Endodermal cell (in vitro differentiated cells): ENCODE measurements at regions not wholly inside any gene's neighbourhood (a gene's known extent, or its start where the extent isn't known, plus 50 kb on each side); places are given as distances from the start of the nearest gene placed in this dataset.

Experiments used
- DNase-seq: peaks from one replicate; pipeline ENCODE4 v3.0.0-alpha.2; 2017
- H3K27ac ChIP-seq: 2 replicates; pipeline ENCODE4 v1.5.1; 2013; ENCODE audit warnings: mild to moderate bottlenecking, low read depth, low read length, moderate library complexity
- H3K27me3 ChIP-seq: 2 replicates; pipeline ENCODE4 v1.6.1; 2013; ENCODE audit warnings: mild to moderate bottlenecking, low read length, moderate library complexity; ENCODE audit not compliant: insufficient read depth, control insufficient read depth, poor library complexity, severe bottlenecking
- H3K36me3 ChIP-seq: 2 replicates; pipeline ENCODE4 v1.7.0; 2013; ENCODE audit warnings: mild to moderate bottlenecking, low read length, moderate library complexity; ENCODE audit not compliant: control insufficient read depth, insufficient read depth
- H3K4me1 ChIP-seq: one replicate; pipeline ENCODE4 v1.7.0; 2013; ENCODE audit warnings: low read length; ENCODE audit not compliant: control insufficient read depth, insufficient read depth
- H3K4me3 ChIP-seq: 2 replicates; pipeline ENCODE4 v1.5.1; 2013; ENCODE audit warnings: mild to moderate bottlenecking, low read length, moderate library complexity
- H3K9ac ChIP-seq: 2 replicates; pipeline ENCODE4 v1.6.1; 2013; ENCODE audit warnings: mild to moderate bottlenecking, low read length, moderate library complexity; ENCODE audit not compliant: poor library complexity, severe bottlenecking; ENCODE audit errors: extremely low read depth
- H3K9me3 ChIP-seq: 2 replicates; pipeline ENCODE4 v1.6.1; 2013; ENCODE audit warnings: mild to moderate bottlenecking, low read length, moderate library complexity; ENCODE audit not compliant: control insufficient read depth
- H3K27ac Mint-ChIP-seq: 2 replicates; pipeline ENCODE4 v1.8.0; 2020; ENCODE audit warnings: mixed read lengths
- H3K27me3 Mint-ChIP-seq: 2 replicates; pipeline ENCODE4 v1.8.0; 2021; ENCODE audit warnings: mild to moderate bottlenecking, mixed read lengths; ENCODE audit not compliant: insufficient read depth
- H3K36me3 Mint-ChIP-seq: 2 replicates; pipeline ENCODE4 v1.8.0; 2020; ENCODE audit warnings: low read depth, mixed read lengths
- H3K4me1 Mint-ChIP-seq: 2 replicates; pipeline ENCODE4 v1.8.0; 2020; ENCODE audit warnings: mixed read lengths
- H3K4me3 Mint-ChIP-seq: 2 replicates; pipeline ENCODE4 v1.8.0; 2020; ENCODE audit warnings: mild to moderate bottlenecking, moderate library complexity, mixed read lengths
- H3K9me3 Mint-ChIP-seq: 2 replicates; pipeline ENCODE4 v1.8.0; 2020; ENCODE audit warnings: mild to moderate bottlenecking, mixed read lengths
- WGBS, 2 experiments: methylation state at CpG; one replicate each; pipeline versions ENCODE4 v1.1.5 to v1.1.7; 2013; ENCODE audit warnings: missing lambda C conversion rate in 2 of 2, mixed read lengths in 1 of 2; ENCODE audit not compliant: insufficient coverage in 1 of 2, insufficient read length in 1 of 2; 5-methylcytosine and 5-hydroxymethylcytosine counted together
- TF ChIP-seq, protein P1 (sequence below): fragments of 200-600 bp; sonication (generic); conservative IDR thresholded peaks from 2 replicates; pipeline ENCODE4 v1.5.0; 2021; ENCODE audit warnings: antibody characterized with exemption, mild to moderate bottlenecking

GRCh38 chr9:135204177-135204576, 116.7 kb downstream of the OLFM1 start:
- Histone ChIP-seq H3K9ac (no peak overlapping the region), H3K36me3 (no peaks in the 10 kb centered on the region), H3K27me3 (no peaks in the 10 kb centered on the region), H3K4me1 (no peaks in the 10 kb centered on the region), H3K4me3 (no peak overlapping the region), H3K9me3 (no peaks in the 10 kb centered on the region), H3K27ac (no peak overlapping the region)
- peaks cover 7% of the 10 kb centered on the region for H3K27me3 Mint-ChIP-seq
- H3K4me3 Mint-ChIP-seq: no peak overlapping the region
- TF ChIP-seq, protein P1, sequence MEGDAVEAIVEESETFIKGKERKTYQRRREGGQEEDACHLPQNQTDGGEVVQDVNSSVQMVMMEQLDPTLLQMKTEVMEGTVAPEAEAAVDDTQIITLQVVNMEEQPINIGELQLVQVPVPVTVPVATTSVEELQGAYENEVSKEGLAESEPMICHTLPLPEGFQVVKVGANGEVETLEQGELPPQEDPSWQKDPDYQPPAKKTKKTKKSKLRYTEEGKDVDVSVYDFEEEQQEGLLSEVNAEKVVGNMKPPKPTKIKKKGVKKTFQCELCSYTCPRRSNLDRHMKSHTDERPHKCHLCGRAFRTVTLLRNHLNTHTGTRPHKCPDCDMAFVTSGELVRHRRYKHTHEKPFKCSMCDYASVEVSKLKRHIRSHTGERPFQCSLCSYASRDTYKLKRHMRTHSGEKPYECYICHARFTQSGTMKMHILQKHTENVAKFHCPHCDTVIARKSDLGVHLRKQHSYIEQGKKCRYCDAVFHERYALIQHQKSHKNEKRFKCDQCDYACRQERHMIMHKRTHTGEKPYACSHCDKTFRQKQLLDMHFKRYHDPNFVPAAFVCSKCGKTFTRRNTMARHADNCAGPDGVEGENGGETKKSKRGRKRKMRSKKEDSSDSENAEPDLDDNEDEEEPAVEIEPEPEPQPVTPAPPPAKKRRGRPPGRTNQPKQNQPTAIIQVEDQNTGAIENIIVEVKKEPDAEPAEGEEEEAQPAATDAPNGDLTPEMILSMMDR: no peak
- WGBS, 2 experiments: 91 to 92% methylated on average over 8 of the region's 8 CpGs
- peaks cover 5% of the 10 kb centered on the region for H3K9me3 Mint-ChIP-seq
- H3K4me1 Mint-ChIP-seq: peaks cover 4% of the 10 kb centered on the region
- no peak overlapping the region for H3K27ac Mint-ChIP-seq
- no peaks in the 10 kb centered on the region for H3K36me3 Mint-ChIP-seq
- DNase-seq: no peak

GRCh38 chr9:135209136-135209535, 121.7 kb downstream of the OLFM1 start:
- Histone ChIP-seq H3K9ac (no peak overlapping the region), H3K4me1 (no peaks in the 10 kb centered on the region), H3K9me3 (no peaks in the 10 kb centered on the region), H3K27me3 (no peaks in the 10 kb centered on the region), H3K27ac (no peak overlapping the region), H3K4me3 (no peak overlapping the region), H3K36me3 (no peaks in the 10 kb centered on the region)
- 83 to 86% methylated on average over 5 to 7 of the region's 7 CpGs for WGBS, 2 experiments
- Mint-ChIP-seq H3K4me1 (peaks cover 11% of the 10 kb centered on the region), H3K27me3 (no peaks in the 10 kb centered on the region), H3K27ac (no peak overlapping the region), H3K9me3 (peaks cover 10% of the 10 kb centered on the region), H3K36me3 (no peaks in the 10 kb centered on the region), H3K4me3 (no peak overlapping the region)
- TF ChIP-seq, protein P1: no peak
- DNase-seq: no peak

- no peak for DNase-seq
- 86 to 93% methylated on average over 2 of the region's 2 CpGs for WGBS, 2 experiments
- Histone ChIP-seq H3K9me3 (no peaks in the 10 kb centered on the region), H3K9ac (no peak overlapping the region), H3K4me3 (no peak overlapping the region), H3K27ac (no peak overlapping the region), H3K36me3 (no peaks in the 10 kb centered on the region), H3K27me3 (no peaks in the 10 kb centered on the region), H3K4me1 (no peaks in the 10 kb centered on the region)
- Mint-ChIP-seq H3K4me3 (no peak overlapping the region), H3K4me1 (peaks cover 13% of the 10 kb centered on the region), H3K9me3 (peaks cover 10% of the 10 kb centered on the region), H3K36me3 (no peaks in the 10 kb centered on the region), H3K27me3 (no peaks in the 10 kb centered on the region), H3K27ac (no peak overlapping the region)
- TF ChIP-seq, protein P1: no peak
Observed at GRCh38 chr9:135209852-135210251, 122.4 kb downstream of the OLFM1 start.
